Smooth muscle cell (in vitro differentiated cells): ENCODE measurements at regions not wholly inside any gene's neighbourhood (a gene's known extent, or its start where the extent isn't known, plus 50 kb on each side); places are given as distances from the start of the nearest gene placed in this dataset.

Experiments
- DNase-seq: peaks from one replicate; lab custom pipeline; 2025; ENCODE audit not compliant: unreplicated experiment; lab: John Stamatoyannopoulos, UW
- H2AFZ ChIP-seq: fragments of 200-600 bp; sonication (generic); 2 replicates; pipeline ENCODE4 v1.6.0; 2016; ENCODE audit warnings: antibody characterized with exemption, low read depth, mild to moderate bottlenecking
- H3F3A ChIP-seq: fragments of 200-600 bp; sonication (generic); 2 replicates; pipeline ENCODE4 v1.6.0; 2017; ENCODE audit warnings: antibody characterized with exemption, low read depth
- H3K27ac ChIP-seq: fragments of 200-600 bp; sonication (generic); 2 replicates; pipeline ENCODE4 v1.5.1; 2016; ENCODE audit warnings: low read depth, mild to moderate bottlenecking
- H3K27me3 ChIP-seq: fragments of 200-600 bp; sonication (generic); 2 replicates; pipeline ENCODE4 v1.6.1; 2016; ENCODE audit warnings: low read depth, mild to moderate bottlenecking
- H3K36me3 ChIP-seq: fragments of 200-600 bp; sonication (generic); 2 replicates; pipeline ENCODE4 v1.5.1; 2016; ENCODE audit warnings: low read depth
- H3K4me1 ChIP-seq: fragments of 200-600 bp; sonication (generic); 2 replicates; pipeline ENCODE4 v1.5.1; 2016; ENCODE audit warnings: low read depth
- H3K4me2 ChIP-seq: fragments of 200-600 bp; sonication (generic); 2 replicates; pipeline ENCODE4 v1.6.0; 2016; ENCODE audit warnings: mild to moderate bottlenecking
- H3K4me3 ChIP-seq: fragments of 200-600 bp; sonication (generic); 2 replicates; pipeline ENCODE4 v1.5.1; 2016; ENCODE audit warnings: mild to moderate bottlenecking
- H3K79me2 ChIP-seq: fragments of 200-600 bp; sonication (generic); 2 replicates; pipeline ENCODE4 v1.6.0; 2016; ENCODE audit warnings: low read depth, mild to moderate bottlenecking
- H3K9ac ChIP-seq: fragments of 200-600 bp; sonication (generic); 2 replicates; pipeline ENCODE4 v1.6.0; 2016; ENCODE audit warnings: low read depth
- H3K9me3 ChIP-seq: fragments of 200-600 bp; sonication (generic); replicated peaks from 2 replicates; pipeline ENCODE4 v1.5.1; 2016; ENCODE audit warnings: low read depth
- H4K20me1 ChIP-seq: fragments of 200-600 bp; sonication (generic); 2 replicates; pipeline ENCODE4 v1.6.0; 2016; ENCODE audit warnings: low read depth
- WGBS: methylation state at CpG from one replicate; pipeline ENCODE4 v1.1.7; 2016; ENCODE audit warnings: low lambda C conversion rate; 5-methylcytosine and 5-hydroxymethylcytosine counted together
- TF ChIP-seq, protein P1 (sequence below): fragments of 200-600 bp; sonication (generic); IDR thresholded peaks from 2 replicates; pipeline ENCODE4 v1.5.1; 2017; ENCODE audit warnings: borderline replicate concordance, mild to moderate bottlenecking, antibody characterized with exemption; ENCODE audit not compliant: insufficient read depth, poor library complexity, severe bottlenecking

DNA sequence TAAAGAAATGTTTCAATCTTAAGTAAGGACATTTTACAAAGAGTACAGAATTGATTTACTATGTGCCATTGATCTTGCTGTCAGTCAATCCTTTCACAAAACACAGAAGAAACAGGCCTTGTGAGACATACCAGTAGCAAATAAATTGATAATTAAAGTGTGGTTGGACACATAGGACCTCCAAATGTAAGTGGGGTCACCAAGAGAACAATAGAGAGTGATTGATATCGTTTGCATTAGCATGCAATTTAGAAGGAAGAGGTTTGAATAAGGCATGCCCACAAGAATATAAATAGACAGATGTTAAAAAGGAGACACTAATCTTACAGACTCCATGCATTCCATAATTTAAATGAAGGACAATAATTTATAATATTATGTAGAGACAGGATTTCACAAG is 1628.3 kb downstream of the PCDH9 start:
- TF ChIP-seq, protein P1, sequence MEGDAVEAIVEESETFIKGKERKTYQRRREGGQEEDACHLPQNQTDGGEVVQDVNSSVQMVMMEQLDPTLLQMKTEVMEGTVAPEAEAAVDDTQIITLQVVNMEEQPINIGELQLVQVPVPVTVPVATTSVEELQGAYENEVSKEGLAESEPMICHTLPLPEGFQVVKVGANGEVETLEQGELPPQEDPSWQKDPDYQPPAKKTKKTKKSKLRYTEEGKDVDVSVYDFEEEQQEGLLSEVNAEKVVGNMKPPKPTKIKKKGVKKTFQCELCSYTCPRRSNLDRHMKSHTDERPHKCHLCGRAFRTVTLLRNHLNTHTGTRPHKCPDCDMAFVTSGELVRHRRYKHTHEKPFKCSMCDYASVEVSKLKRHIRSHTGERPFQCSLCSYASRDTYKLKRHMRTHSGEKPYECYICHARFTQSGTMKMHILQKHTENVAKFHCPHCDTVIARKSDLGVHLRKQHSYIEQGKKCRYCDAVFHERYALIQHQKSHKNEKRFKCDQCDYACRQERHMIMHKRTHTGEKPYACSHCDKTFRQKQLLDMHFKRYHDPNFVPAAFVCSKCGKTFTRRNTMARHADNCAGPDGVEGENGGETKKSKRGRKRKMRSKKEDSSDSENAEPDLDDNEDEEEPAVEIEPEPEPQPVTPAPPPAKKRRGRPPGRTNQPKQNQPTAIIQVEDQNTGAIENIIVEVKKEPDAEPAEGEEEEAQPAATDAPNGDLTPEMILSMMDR: no peak
- H3K9me3 ChIP-seq: no peaks in the 10 kb centered on the region

DNA sequence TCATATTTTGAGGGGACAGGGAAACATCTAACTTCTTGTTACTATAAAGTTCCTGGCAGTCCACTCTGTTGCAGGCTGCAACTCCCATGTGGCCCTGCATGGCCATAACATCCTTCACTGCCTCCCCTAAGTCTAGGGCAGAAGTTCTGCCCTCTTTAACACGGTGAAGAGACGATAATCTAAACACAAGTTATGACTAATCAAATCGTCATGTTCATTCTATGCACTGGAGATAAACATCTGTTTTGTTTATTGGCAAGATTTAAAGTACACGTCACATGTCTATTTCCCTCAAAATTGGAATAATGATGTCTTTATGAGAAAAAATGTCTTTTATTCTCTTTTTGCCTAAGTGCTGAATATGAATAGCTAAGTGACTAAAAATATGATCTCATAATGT is 1629.4 kb downstream of the PCDH9 start:
- no peaks in the 10 kb centered on the region for H3K36me3 ChIP-seq
- H3K9me3 ChIP-seq: no peaks in the 10 kb centered on the region
- no peaks in the 10 kb centered on the region for H3K4me1 ChIP-seq
- WGBS: 36% methylated on average over 4 of the region's 4 CpGs
- no peak for DNase-seq
- peaks cover 74% of the 10 kb centered on the region for H3K27me3 ChIP-seq
- H2AFZ ChIP-seq: no peak overlapping the region
- TF ChIP-seq, protein P1: no peak
- no peaks in the 10 kb centered on the region for H3F3A ChIP-seq
- no peak overlapping the region for H3K27ac ChIP-seq
- H3K79me2 ChIP-seq: no peaks in the 10 kb centered on the region
- no peak overlapping the region for H3K4me3 ChIP-seq
- no peak overlapping the region for H3K9ac ChIP-seq
- no peak overlapping the region for H3K4me2 ChIP-seq
- H4K20me1 ChIP-seq: no peaks in the 10 kb centered on the region

More for the DNA sequence above, 1628.3 kb downstream of the PCDH9 start:
- WGBS: 81% methylated on average over 1 of the region's 1 CpG
- DNase-seq: no peak
- Histone ChIP-seq H3K27ac (no peak overlapping the region), H3K79me2 (no peaks in the 10 kb centered on the region), H3K4me1 (no peaks in the 10 kb centered on the region), H3K4me3 (no peak overlapping the region), H3K27me3 (peaks cover 71% of the 10 kb centered on the region), H2AFZ (no peak overlapping the region), H3K36me3 (no peaks in the 10 kb centered on the region), H3K9ac (no peak overlapping the region), H3F3A (no peaks in the 10 kb centered on the region), H4K20me1 (no peaks in the 10 kb centered on the region), H3K4me2 (no peak overlapping the region)

DNA sequence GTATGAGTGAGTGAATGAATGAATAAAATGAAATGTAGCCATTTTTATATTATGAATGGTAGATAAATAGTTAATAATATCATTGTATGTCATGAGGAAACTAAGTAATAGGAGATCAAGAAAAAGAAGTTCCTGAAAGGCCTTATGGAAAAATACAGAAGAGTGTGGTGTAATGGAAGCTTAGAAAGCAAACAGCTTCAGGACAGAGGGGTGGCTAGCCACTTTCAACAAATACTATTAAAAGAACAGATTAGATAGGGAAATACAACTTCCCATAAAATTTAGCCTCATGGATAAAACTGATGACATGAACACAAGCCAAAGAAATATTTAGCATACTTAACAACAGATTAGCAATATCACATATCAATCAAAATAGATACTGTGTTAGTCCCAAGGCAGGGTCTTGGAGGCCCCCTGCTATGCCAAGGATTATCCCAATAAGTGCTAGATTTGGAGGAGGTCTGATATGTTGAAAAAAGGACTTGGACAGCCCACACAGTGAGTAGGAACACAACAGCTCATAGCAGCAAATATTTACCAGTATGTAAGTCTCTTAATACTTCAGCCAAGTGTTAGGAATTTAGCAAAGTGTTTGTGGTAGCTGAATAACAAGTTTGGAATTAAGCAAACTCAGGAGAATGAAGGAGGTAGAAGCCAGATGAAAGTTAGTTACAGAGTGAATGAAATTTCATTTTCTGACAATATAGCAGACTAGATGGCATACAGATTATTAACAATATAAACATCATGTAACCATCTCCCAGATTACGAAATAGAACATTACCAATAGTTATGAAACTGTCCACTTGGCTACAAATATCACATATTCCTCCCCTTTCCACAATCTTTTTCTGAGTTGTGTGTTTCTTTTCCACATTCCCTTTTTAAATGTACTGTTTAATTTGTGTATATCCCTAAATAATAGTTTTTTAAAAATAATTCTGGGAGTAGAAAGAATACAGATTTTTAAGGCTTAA is 1632.0 kb downstream of the PCDH9 start:
- H3K9me3 ChIP-seq: no peaks in the 10 kb centered on the region
- WGBS: 84% methylated on average over 1 of the region's 1 CpG
- no peak overlapping the region for H3K4me2 ChIP-seq
- H4K20me1 ChIP-seq: no peaks in the 10 kb centered on the region
- no peaks in the 10 kb centered on the region for H3K36me3 ChIP-seq
- no peaks in the 10 kb centered on the region for H3K79me2 ChIP-seq
- no peak overlapping the region for H3K4me3 ChIP-seq
- H3F3A ChIP-seq: no peaks in the 10 kb centered on the region
- no peak overlapping the region for H3K27ac ChIP-seq
- H3K9ac ChIP-seq: no peak overlapping the region
- H3K27me3 ChIP-seq: peaks cover 75% of the 10 kb centered on the region
- DNase-seq: no peak
- no peak overlapping the region for H2AFZ ChIP-seq
- no peaks in the 10 kb centered on the region for H3K4me1 ChIP-seq
- TF ChIP-seq, protein P1: no peak
